ENCODE measurements at regions not wholly inside any gene's neighbourhood (a gene's known extent, or its start where the extent isn't known, plus 50 kb on each side); places are given as distances from the start of the nearest gene placed in this dataset.

DNA sequence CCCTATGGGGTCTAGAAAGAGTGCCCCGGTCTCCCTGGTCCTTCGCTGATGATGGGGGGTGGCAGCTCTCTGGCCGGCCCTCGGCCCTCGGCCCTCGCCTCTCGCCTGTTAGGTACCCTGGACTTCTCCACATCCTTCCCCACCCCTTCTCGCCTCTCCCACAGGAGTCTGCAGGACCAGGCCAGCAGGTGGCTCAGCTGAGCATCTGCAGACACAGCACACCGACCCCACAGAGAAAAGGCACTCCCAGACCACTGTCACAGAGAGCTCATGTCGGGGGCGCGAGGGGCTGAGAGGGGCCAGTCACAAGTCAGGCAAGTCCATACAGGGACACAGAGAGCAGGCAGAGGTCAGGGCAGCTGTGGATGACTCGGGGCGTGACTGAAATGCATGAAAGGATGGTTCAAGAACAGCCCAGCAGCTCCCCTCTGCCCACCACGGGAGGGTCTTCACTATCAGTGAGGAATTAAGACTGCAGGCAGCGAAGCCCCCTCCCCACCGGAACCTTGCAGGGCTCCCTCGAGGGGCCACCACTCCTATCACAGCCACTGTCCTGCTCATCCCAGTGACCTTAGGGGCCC lies 181.7 kb upstream of the NSMCE3 start:
- no peaks in the 10 kb centered on the region for H3K9me3 ChIP-seq (ENCODE audit: control insufficient read depth in 4 of 4, low read length in 3 of 4)
- H3K4me1 ChIP-seq (ENCODE audit: control insufficient read depth in 4 of 4, insufficient read depth in 4 of 4, low read length in 3 of 4): no peaks in the 10 kb centered on the region
- no peak overlapping the region for H3K27ac ChIP-seq (ENCODE audit: low read depth in 1 of 2, low read length in 2 of 2)
- no peak overlapping the region for H3K9ac ChIP-seq (ENCODE audit: low read depth in 1 of 2, low read length in 2 of 2)
- DNase-seq (ENCODE audit: low spot score): no peak
- no peak overlapping the region for H3K4me3 ChIP-seq (ENCODE audit: low read depth in 1 of 3, low read length in 3 of 3)
- no peak for TF ChIP-seq HNF4A (conservative IDR thresholded peaks at IDR 0.05)
- no peak for TF ChIP-seq JUND (IDR thresholded peaks at IDR 0.05)
- no peak for TF ChIP-seq YY1 (IDR thresholded peaks at IDR 0.05)
- no peak for TF ChIP-seq GABPA (IDR thresholded peaks at IDR 0.05 in 1 of 2, conservative IDR thresholded peaks at IDR 0.05 in 1 of 2)
- TF ChIP-seq, protein P1, sequence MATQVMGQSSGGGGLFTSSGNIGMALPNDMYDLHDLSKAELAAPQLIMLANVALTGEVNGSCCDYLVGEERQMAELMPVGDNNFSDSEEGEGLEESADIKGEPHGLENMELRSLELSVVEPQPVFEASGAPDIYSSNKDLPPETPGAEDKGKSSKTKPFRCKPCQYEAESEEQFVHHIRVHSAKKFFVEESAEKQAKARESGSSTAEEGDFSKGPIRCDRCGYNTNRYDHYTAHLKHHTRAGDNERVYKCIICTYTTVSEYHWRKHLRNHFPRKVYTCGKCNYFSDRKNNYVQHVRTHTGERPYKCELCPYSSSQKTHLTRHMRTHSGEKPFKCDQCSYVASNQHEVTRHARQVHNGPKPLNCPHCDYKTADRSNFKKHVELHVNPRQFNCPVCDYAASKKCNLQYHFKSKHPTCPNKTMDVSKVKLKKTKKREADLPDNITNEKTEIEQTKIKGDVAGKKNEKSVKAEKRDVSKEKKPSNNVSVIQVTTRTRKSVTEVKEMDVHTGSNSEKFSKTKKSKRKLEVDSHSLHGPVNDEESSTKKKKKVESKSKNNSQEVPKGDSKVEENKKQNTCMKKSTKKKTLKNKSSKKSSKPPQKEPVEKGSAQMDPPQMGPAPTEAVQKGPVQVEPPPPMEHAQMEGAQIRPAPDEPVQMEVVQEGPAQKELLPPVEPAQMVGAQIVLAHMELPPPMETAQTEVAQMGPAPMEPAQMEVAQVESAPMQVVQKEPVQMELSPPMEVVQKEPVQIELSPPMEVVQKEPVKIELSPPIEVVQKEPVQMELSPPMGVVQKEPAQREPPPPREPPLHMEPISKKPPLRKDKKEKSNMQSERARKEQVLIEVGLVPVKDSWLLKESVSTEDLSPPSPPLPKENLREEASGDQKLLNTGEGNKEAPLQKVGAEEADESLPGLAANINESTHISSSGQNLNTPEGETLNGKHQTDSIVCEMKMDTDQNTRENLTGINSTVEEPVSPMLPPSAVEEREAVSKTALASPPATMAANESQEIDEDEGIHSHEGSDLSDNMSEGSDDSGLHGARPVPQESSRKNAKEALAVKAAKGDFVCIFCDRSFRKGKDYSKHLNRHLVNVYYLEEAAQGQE (IDR thresholded peaks at IDR 0.05): no peak
- no peak for TF ChIP-seq MAX (IDR thresholded peaks at IDR 0.05)
- TF ChIP-seq RAD21 (IDR thresholded peaks at IDR 0.05): no peak
- TF ChIP-seq NR2F2 (IDR thresholded peaks at IDR 0.05): no peak
- H3K36me3 ChIP-seq (ENCODE audit: control insufficient read depth in 4 of 4, insufficient read depth in 3 of 4, low read depth in 1 of 4, low read length in 3 of 4): no peaks in the 10 kb centered on the region
- peaks cover 0 to 4% (median 2%) of the 10 kb centered on the region in 4 donors for H3K27me3 ChIP-seq (ENCODE audit: control insufficient read depth in 4 of 4, insufficient read depth in 4 of 4, low read length in 3 of 4)
- 49% methylated on average over 18 of the region's 18 CpGs for WGBS

- TF ChIP-seq, protein P1 (IDR thresholded peaks at IDR 0.05): peak; percentile 96
- TF ChIP-seq HNF4A (conservative IDR thresholded peaks at IDR 0.05): no peak
- no peak for TF ChIP-seq RXRA (IDR thresholded peaks at IDR 0.05)
- no peaks in the 10 kb centered on the region for H3K36me3 ChIP-seq (ENCODE audit: control insufficient read depth in 4 of 4, insufficient read depth in 3 of 4, low read depth in 1 of 4, low read length in 3 of 4)
- no peak for DNase-seq (ENCODE audit: low spot score)
- no peaks in the 10 kb centered on the region for H3K9me3 ChIP-seq (ENCODE audit: control insufficient read depth in 4 of 4, low read length in 3 of 4)
- H3K27me3 ChIP-seq (ENCODE audit: control insufficient read depth in 4 of 4, insufficient read depth in 4 of 4, low read length in 3 of 4): peaks cover 0 to 7% (median 2%) of the 10 kb centered on the region in 4 donors
- no peak overlapping the region for H3K27ac ChIP-seq (ENCODE audit: low read depth in 1 of 2, low read length in 2 of 2)
- H3K4me1 ChIP-seq (ENCODE audit: control insufficient read depth in 4 of 4, insufficient read depth in 4 of 4, low read length in 3 of 4): no peaks in the 10 kb centered on the region
- H3K4me3 ChIP-seq (ENCODE audit: low read depth in 1 of 3, low read length in 3 of 3): no peak overlapping the region
- no peak overlapping the region for H3K9ac ChIP-seq (ENCODE audit: low read depth in 1 of 2, low read length in 2 of 2)
- 55% methylated on average over 2 of the region's 2 CpGs for WGBS
Observed at GRCh38 chr15:29449136-29449535, 179.5 kb upstream of the NSMCE3 start.

- no peaks in the 10 kb centered on the region for H3K9me3 ChIP-seq (ENCODE audit: control insufficient read depth in 4 of 4, low read length in 3 of 4)
- no peak overlapping the region for H3K27ac ChIP-seq (ENCODE audit: low read depth in 1 of 2, low read length in 2 of 2)
- DNase-seq (ENCODE audit: low spot score): no peak
- TF ChIP-seq HNF4A (conservative IDR thresholded peaks at IDR 0.05): no peak
- no peak for TF ChIP-seq SP1 (IDR thresholded peaks at IDR 0.05)
- no peak for TF ChIP-seq ATF3 (IDR thresholded peaks at IDR 0.05)
- TF ChIP-seq NR2F2 (IDR thresholded peaks at IDR 0.05): no peak
- H3K4me1 ChIP-seq (ENCODE audit: control insufficient read depth in 4 of 4, insufficient read depth in 4 of 4, low read length in 3 of 4): no peaks in the 10 kb centered on the region
- no peak overlapping the region for H3K9ac ChIP-seq (ENCODE audit: low read depth in 1 of 2, low read length in 2 of 2)
- WGBS: 72% methylated on average over 4 of the region's 4 CpGs
- peaks cover 0 to 7% (median 2%) of the 10 kb centered on the region in 4 donors for H3K27me3 ChIP-seq (ENCODE audit: control insufficient read depth in 4 of 4, insufficient read depth in 4 of 4, low read length in 3 of 4)
- H3K36me3 ChIP-seq (ENCODE audit: control insufficient read depth in 4 of 4, insufficient read depth in 3 of 4, low read depth in 1 of 4, low read length in 3 of 4): no peaks in the 10 kb centered on the region
- H3K4me3 ChIP-seq (ENCODE audit: low read depth in 1 of 3, low read length in 3 of 3): no peak overlapping the region
Observed at GRCh38 chr15:29448320-29448719, 178.7 kb upstream of the NSMCE3 start.

Measured in liver (tissue), 7 donors.